PC-3 (cell line): ENCODE measurements at regions not wholly inside any gene's neighbourhood (a gene's known extent, or its start where the extent isn't known, plus 50 kb on each side); places are given as distances from the start of the nearest gene placed in this dataset.

ENCODE experiments used
- ATAC-seq: fragments of 200-7000 bp; cut with Tn5 transposase; 2 replicates; pipeline ENCODE4 v1.9.1; 2020; ENCODE audit warnings: mild to moderate bottlenecking, moderate library complexity
- BruUV-seq: library from RNA; stranded (reverse); fragments of 400-500 nt; replicated peaks from 2 replicates; lab custom pipeline; 2021; lab: Mats Ljungman, UMichigan
- CTCF ChIA-PET: fragments of 300-600 bp; sonication (Branson Sonifier 250); formaldehyde crosslinking; loops from one replicate; lab custom pipeline; 2022; ENCODE audit warnings: antibody characterized with exemption; lab: Charles Lee
- POLR2A ChIA-PET: fragments of 300-600 bp; sonication (Branson Sonifier 250); formaldehyde crosslinking; loops from one replicate; lab custom pipeline; 2022; ENCODE audit warnings: antibody characterized with exemption; ENCODE audit not compliant: unreplicated experiment; lab: Charles Lee
- DNase-seq: peaks from one replicate; pipeline ENCODE4 v3.0.0-alpha.2; 2015
- H2AFZ ChIP-seq: fragments of 300-600 bp; sonication (generic); 2 replicates; pipeline ENCODE4 v1.6.0; 2016; ENCODE audit warnings: antibody characterized with exemption, low read length
- H3F3A ChIP-seq: fragments of 300-600 bp; sonication (generic); one replicate; pipeline ENCODE4 v1.6.0; 2017; ENCODE audit warnings: antibody characterized with exemption, low read length, control low read depth, mild to moderate bottlenecking; ENCODE audit not compliant: unreplicated experiment
- H3K27ac ChIP-seq: fragments of 300-600 bp; sonication (generic); 2 replicates; pipeline ENCODE4 v1.5.1; 2016; ENCODE audit warnings: mild to moderate bottlenecking, low read length
- H3K27me3 ChIP-seq: fragments of 300-600 bp; sonication (generic); 2 replicates; pipeline ENCODE4 v1.6.1; 2016; ENCODE audit warnings: low read length, mixed read lengths
- H3K36me3 ChIP-seq: fragments of 300-600 bp; sonication (generic); 2 replicates; pipeline ENCODE4 v1.6.1; 2016; ENCODE audit warnings: low read depth, mixed run types, low read length, mixed read lengths
- H3K4me1 ChIP-seq: fragments of 300-600 bp; sonication (generic); 2 replicates; pipeline ENCODE4 v1.5.1; 2016; ENCODE audit warnings: low read length; ENCODE audit not compliant: insufficient read depth
- H3K4me2 ChIP-seq: fragments of 300-600 bp; sonication (generic); 2 replicates; pipeline ENCODE4 v1.6.0; 2016; ENCODE audit warnings: low read length
- H3K4me3 ChIP-seq: fragments of 300-600 bp; sonication (generic); 2 replicates; pipeline ENCODE4 v1.5.1; 2016; ENCODE audit warnings: mild to moderate bottlenecking, low read length, mixed read lengths
- H3K79me2 ChIP-seq: fragments of 300-600 bp; sonication (generic); 2 replicates; pipeline ENCODE4 v1.6.1; 2017; ENCODE audit warnings: low read length, mixed read lengths
- H3K9ac ChIP-seq: fragments of 300-600 bp; sonication (generic); 2 replicates; pipeline ENCODE4 v1.6.0; 2016; ENCODE audit warnings: mild to moderate bottlenecking, low read length
- H3K9me2 ChIP-seq: fragments of 300-600 bp; sonication (generic); replicated peaks from 2 replicates; pipeline ENCODE4 v1.6.1; 2016; ENCODE audit warnings: mixed run types, low read length, mixed read lengths
- H3K9me3 ChIP-seq: fragments of 300-600 bp; sonication (generic); 2 replicates; pipeline ENCODE4 v1.6.1; 2016; ENCODE audit warnings: low read length, mixed read lengths
- H4K20me1 ChIP-seq: fragments of 300-600 bp; sonication (generic); 2 replicates; pipeline ENCODE4 v1.6.1; 2016; ENCODE audit warnings: low read length, mixed read lengths
- EZH2 ChIP-seq: fragments of 300-600 bp; sonication (generic); IDR thresholded peaks from one replicate; pipeline ENCODE4 v1.6.1; 2017; ENCODE audit warnings: antibody characterized with exemption, mild to moderate bottlenecking, low read length; ENCODE audit not compliant: unreplicated experiment
- EZH2phosphoT487 ChIP-seq: fragments of 300-600 bp; sonication (generic); IDR thresholded peaks from 2 replicates; pipeline ENCODE4 v1.6.1; 2018; ENCODE audit warnings: mild to moderate bottlenecking, antibody characterized with exemption, low read length, borderline replicate concordance
- intact Hi-C: fragments of 100-400 bp; cut with micrococcal nuclease; formaldehyde crosslinking; loops from 2 replicates; pipeline ENCODE4 v1.9.0; 2023
- TF ChIP-seq, protein P1 (sequence below): fragments of 300-600 bp; sonication (generic); conservative IDR thresholded peaks from 2 replicates; pipeline ENCODE4 v1.5.1; 2017; ENCODE audit warnings: antibody characterized with exemption, low read depth, mild to moderate bottlenecking, low read length

DNA sequence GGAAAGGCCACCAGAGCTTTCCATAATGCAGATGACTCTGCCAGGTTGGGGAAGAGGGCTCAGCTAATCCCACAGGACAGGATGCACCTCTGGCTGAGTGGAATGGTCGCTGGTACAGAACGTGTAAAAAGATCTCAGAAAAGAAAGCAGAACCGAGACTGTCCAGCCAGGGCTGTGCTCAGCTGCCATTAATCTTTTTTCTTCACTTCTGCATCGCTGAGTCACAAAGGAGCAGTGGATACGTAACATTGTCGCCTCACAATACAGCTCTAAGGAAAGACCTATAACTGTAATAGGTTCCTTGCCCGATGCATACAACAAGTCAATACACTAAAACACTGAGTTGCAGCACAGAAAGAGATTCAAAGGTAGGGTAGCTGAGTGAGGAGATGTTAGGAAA, 354.2 kb downstream of the EN1 start:
- Histone ChIP-seq H3K9me2 (no peaks in the 10 kb centered on the region), H3K9ac (no peak overlapping the region), H3K4me1 (no peaks in the 10 kb centered on the region), H3K4me2 (no peak overlapping the region), H3K27me3 (peaks cover 4% of the 10 kb centered on the region; the same call in 1 of the 2 replicates), H3K4me3 (no peak overlapping the region), H4K20me1 (no peaks in the 10 kb centered on the region), H2AFZ (no peak overlapping the region), H3K79me2 (no peaks in the 10 kb centered on the region), H3K9me3 (no peaks in the 10 kb centered on the region), H3F3A (no peaks in the 10 kb centered on the region), H3K36me3 (no peaks in the 10 kb centered on the region), H3K27ac (no peak overlapping the region)
- BruUV-seq, result no TSS peak
- POLR2A ChIA-PET, result no interaction called here
- TF ChIP-seq EZH2 (no peak), EZH2phosphoT487 (no peak)
- TF ChIP-seq, protein P1, sequence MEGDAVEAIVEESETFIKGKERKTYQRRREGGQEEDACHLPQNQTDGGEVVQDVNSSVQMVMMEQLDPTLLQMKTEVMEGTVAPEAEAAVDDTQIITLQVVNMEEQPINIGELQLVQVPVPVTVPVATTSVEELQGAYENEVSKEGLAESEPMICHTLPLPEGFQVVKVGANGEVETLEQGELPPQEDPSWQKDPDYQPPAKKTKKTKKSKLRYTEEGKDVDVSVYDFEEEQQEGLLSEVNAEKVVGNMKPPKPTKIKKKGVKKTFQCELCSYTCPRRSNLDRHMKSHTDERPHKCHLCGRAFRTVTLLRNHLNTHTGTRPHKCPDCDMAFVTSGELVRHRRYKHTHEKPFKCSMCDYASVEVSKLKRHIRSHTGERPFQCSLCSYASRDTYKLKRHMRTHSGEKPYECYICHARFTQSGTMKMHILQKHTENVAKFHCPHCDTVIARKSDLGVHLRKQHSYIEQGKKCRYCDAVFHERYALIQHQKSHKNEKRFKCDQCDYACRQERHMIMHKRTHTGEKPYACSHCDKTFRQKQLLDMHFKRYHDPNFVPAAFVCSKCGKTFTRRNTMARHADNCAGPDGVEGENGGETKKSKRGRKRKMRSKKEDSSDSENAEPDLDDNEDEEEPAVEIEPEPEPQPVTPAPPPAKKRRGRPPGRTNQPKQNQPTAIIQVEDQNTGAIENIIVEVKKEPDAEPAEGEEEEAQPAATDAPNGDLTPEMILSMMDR, result no peak
- CTCF ChIA-PET, result interaction anchor here (0.6 kb wide), 2 partner anchors 16 to 31 kb away, joined by 3 to 5 read pairs; no protein-coding TSS in a partner anchor
- no peak for ATAC-seq
- intact Hi-C loops, result loop anchor here (2.0 to 5.0 kb wide), 2 partner anchors 271 to 372 kb away; no protein-coding TSS in a partner anchor
- no peak for DNase-seq

DNA sequence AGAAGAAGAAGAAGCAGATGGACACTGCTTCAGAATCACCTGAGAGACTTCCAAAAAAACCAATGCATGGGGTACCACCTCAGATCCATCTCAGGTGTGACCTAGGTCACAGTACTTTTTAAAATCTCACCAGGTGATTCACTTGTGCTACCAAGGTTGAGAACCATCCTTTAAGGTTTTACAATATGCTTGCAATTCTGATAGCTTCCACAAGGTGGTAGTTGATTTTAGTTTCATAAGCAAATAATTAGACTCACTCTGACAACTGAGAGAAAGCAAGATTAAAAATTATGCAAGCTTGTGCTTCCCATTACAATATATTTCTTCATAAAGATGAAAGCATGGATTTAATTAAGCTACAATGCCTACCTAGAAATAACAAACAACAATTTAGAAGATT, 355.1 kb downstream of the EN1 start:
- TF ChIP-seq, protein P1, result peak; percentile 69
- TF ChIP-seq EZH2phosphoT487, result no peak
- H3K79me2 ChIP-seq, result no peaks in the 10 kb centered on the region
- no peak overlapping the region for H3K9ac ChIP-seq
- H4K20me1 ChIP-seq, result no peaks in the 10 kb centered on the region
- H3K4me3 ChIP-seq, result no peak overlapping the region
- H3F3A ChIP-seq, result no peaks in the 10 kb centered on the region
- no peak overlapping the region for H3K4me2 ChIP-seq
- intact Hi-C loops, result loop anchor here (1.0 to 5.0 kb wide), 3 partner anchors 270 to 372 kb away; no protein-coding TSS in a partner anchor
- POLR2A ChIA-PET, result no interaction called here
- no peaks in the 10 kb centered on the region for H3K9me3 ChIP-seq
- no peaks in the 10 kb centered on the region for H3K36me3 ChIP-seq
- no peaks in the 10 kb centered on the region; the same call in 1 of the 2 replicates for H3K27me3 ChIP-seq
- H2AFZ ChIP-seq, result no peak overlapping the region
- DNase-seq (peak; percentile 77), ATAC-seq (peak; percentile 37; the same call in 1 of the 2 replicates)
- no peaks in the 10 kb centered on the region for H3K4me1 ChIP-seq
- no peaks in the 10 kb centered on the region for H3K9me2 ChIP-seq
- H3K27ac ChIP-seq, result no peak overlapping the region
- CTCF ChIA-PET, result interaction anchor here (1.1 kb wide), 1 partner anchor 363 kb away, joined by 5 read pairs; no protein-coding TSS in a partner anchor
- BruUV-seq, result no TSS peak

DNA sequence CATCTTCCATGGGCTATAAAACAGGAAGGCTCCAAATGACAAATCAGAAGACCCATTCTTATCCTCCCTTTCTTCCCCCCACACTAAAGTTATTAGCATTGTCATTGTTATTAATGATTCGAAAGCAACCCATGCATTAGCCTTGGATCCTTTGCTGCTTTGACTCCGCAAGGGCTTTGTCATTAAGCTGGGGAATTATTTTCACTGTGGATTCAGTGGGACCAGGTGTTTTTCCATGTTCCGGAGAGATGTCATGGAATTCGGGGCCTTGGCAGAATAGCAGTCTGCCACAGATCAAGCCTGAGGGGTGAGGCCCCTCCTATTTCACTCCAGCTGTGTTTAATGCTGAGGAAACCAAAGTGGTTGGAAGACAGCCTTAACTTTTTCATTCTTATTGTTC, 357.1 kb downstream of the EN1 start:
- H2AFZ ChIP-seq, result no peak overlapping the region
- no peaks in the 10 kb centered on the region for H3F3A ChIP-seq
- H3K27ac ChIP-seq, result no peak overlapping the region
- H3K27me3 ChIP-seq, result no peaks in the 10 kb centered on the region
- H3K4me3 ChIP-seq, result no peak overlapping the region
- intact Hi-C loops, result loop anchor here (5.0 kb wide), 1 partner anchor 268 kb away; no protein-coding TSS in a partner anchor
- H3K4me2 ChIP-seq, result no peak overlapping the region
- BruUV-seq, result no TSS peak
- H3K9me3 ChIP-seq, result no peaks in the 10 kb centered on the region
- TF ChIP-seq EZH2, result no peak
- no peak for TF ChIP-seq EZH2phosphoT487
- TF ChIP-seq, protein P1, result no peak
- POLR2A ChIA-PET, result no interaction called here
- no peak overlapping the region for H3K9ac ChIP-seq
- H3K79me2 ChIP-seq, result no peaks in the 10 kb centered on the region
- DNase-seq (no peak), ATAC-seq (no peak)
- CTCF ChIA-PET, result no interaction called here
- H3K9me2 ChIP-seq, result no peaks in the 10 kb centered on the region
- H3K36me3 ChIP-seq, result no peaks in the 10 kb centered on the region
- no peaks in the 10 kb centered on the region for H4K20me1 ChIP-seq
- H3K4me1 ChIP-seq, result no peaks in the 10 kb centered on the region
